ENCODE measurements at regions not wholly inside any gene's neighbourhood (a gene's known extent, or its start where the extent isn't known, plus 50 kb on each side); places are given as distances from the start of the nearest gene placed in this dataset.

DNA sequence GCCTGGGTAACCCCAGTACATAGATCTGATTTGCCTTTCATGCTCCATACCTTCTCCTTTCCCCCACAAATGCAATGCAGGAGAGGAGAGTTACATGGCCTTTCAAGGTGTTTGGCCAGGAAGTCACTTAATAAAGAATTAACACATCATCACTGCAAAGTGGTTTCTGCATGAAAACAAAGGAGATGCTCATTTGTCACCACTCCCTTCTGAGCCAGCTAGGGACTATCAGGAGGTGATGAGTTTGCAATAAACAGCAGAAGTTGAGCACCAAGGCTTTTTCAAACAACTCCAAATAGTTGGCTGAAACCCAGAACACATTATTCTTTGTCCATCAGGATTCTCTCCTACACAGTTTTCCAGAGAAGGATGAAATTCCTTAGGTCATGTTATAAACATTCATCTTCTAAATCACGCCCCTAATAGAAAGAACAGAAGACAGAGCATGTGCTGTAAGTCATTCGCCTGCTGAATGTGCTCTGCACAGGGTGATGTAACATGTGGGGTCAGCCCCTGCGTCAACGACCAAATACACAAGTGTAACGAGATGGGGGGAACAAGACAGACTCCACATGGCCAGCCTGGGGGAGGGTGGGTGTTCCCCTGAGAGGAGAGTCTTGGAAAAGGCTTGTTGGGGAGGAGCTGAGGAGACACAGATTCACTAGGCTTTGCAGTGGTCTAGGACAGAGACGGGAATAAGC lies 87.3 kb upstream of the RMDN2 start:
- TF ChIP-seq, protein P1, sequence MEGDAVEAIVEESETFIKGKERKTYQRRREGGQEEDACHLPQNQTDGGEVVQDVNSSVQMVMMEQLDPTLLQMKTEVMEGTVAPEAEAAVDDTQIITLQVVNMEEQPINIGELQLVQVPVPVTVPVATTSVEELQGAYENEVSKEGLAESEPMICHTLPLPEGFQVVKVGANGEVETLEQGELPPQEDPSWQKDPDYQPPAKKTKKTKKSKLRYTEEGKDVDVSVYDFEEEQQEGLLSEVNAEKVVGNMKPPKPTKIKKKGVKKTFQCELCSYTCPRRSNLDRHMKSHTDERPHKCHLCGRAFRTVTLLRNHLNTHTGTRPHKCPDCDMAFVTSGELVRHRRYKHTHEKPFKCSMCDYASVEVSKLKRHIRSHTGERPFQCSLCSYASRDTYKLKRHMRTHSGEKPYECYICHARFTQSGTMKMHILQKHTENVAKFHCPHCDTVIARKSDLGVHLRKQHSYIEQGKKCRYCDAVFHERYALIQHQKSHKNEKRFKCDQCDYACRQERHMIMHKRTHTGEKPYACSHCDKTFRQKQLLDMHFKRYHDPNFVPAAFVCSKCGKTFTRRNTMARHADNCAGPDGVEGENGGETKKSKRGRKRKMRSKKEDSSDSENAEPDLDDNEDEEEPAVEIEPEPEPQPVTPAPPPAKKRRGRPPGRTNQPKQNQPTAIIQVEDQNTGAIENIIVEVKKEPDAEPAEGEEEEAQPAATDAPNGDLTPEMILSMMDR (IDR thresholded peaks at IDR 0.05 in 8 of 11, conservative IDR thresholded peaks at IDR 0.05 in 3 of 11): no peak
- peak in 1 of 3 donors; percentile 49 for TF ChIP-seq POLR2AphosphoS5 (IDR thresholded peaks at IDR 0.05)
